ENCODE measurements at regions not wholly inside any gene's neighbourhood (a gene's known extent, or its start where the extent isn't known, plus 50 kb on each side); places are given as distances from the start of the nearest gene placed in this dataset.

DNA sequence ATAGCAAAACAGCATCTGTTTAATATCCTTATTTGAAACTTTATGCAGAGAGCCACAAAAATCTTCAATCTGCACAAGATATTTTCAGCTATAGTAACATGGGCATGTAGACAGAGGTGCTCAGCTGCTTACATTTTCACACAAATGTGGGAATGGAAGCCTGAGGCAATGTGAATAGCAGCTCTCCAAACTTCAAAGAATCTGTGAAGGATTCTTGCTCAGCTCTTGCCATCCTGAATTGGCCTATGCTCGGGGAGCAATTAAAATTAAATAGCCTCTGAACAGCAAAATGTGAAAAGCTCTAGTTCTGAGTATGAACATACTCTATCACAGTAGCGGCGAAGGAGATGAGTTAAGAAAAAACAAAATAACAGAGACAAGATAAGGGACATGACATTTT is 1523.8 kb downstream of the PCDH7 start:
- Histone ChIP-seq H3K9ac (ENCODE audit: low read length) (no peak overlapping the region), H3K9me3 (ENCODE audit: control insufficient read depth in 1 of 2, insufficient read depth in 1 of 2, low read depth in 1 of 2, low read length in 2 of 2) (no peaks in the 10 kb centered on the region), H3K4me2 (ENCODE audit: low read length) (no peak overlapping the region), H3K79me2 (ENCODE audit: insufficient read depth, low read length) (no peaks in the 10 kb centered on the region), H3K9me2 (ENCODE audit: insufficient read depth) (no peaks in the 10 kb centered on the region), H3K36me3 (ENCODE audit: control insufficient read depth in 1 of 2, insufficient read depth in 2 of 2, low read length in 2 of 2) (no peaks in the 10 kb centered on the region), H4K20me1 (ENCODE audit: insufficient read depth) (no peaks in the 10 kb centered on the region; the same call in 1 of the 2 replicates), H3K4me3 (replicated peaks in 1 of 2; ENCODE audit: low read depth in 1 of 2, low read length in 2 of 2) (no peak overlapping the region), H3K27me3 (ENCODE audit: insufficient read depth, low read length) (no peaks in the 10 kb centered on the region), H3K4me1 (ENCODE audit: control insufficient read depth in 1 of 2, insufficient read depth in 2 of 2, low read length in 2 of 2) (no peaks in the 10 kb centered on the region), H3K27ac (ENCODE audit: low read depth, low read length) (no peak overlapping the region), H2AFZ (ENCODE audit: low read depth, low read length, poor library complexity, severe bottlenecking) (no peak overlapping the region)
- ATAC-seq: no peak
- ChIA-PET RAD21 (ENCODE audit: low non-redundant PET in 1 of 2, low total read pairs in 2 of 2, uncharacterized antibody in 2 of 2, unreplicated experiment in 2 of 2) (no interaction called here), CTCF (no interaction called here), POLR2A (no interaction called here)
- no peak for TF ChIP-seq SRF (IDR thresholded peaks at IDR 0.05; ENCODE audit: low read depth)
- DNase-seq (ENCODE audit: low read depth, low spot score): no peak
- BruUV-seq (replicated peaks): no TSS peak
- intact Hi-C loops (cut with micrococcal nuclease): no loop called here

DNA sequence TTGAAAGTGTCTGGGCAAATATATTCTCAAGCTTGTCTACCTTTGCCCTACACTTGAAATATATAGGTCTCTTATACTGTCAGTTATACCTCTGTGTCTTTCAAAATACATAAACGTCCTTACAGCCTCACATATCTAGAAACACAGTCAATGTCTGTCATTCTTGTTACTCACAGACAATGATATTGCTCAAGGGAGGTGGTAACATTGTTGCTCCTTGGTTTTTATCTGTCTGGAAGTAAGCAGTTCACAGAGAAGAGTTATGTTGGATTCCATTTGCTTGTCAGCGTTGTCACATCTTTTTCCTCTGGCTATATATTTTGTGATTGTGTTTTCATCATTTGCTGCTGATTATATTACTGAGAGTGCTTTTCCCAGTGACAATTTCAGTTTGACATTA is 1528.9 kb downstream of the PCDH7 start:
- Histone ChIP-seq H3K9ac (ENCODE audit: low read length) (no peak overlapping the region), H3K27ac (ENCODE audit: low read depth, low read length) (no peak overlapping the region), H3K4me1 (ENCODE audit: control insufficient read depth in 1 of 2, insufficient read depth in 2 of 2, low read length in 2 of 2) (no peaks in the 10 kb centered on the region), H3K4me2 (ENCODE audit: low read length) (no peak overlapping the region), H3K27me3 (ENCODE audit: insufficient read depth, low read length) (no peaks in the 10 kb centered on the region), H3K9me3 (ENCODE audit: control insufficient read depth in 1 of 2, insufficient read depth in 1 of 2, low read depth in 1 of 2, low read length in 2 of 2) (no peaks in the 10 kb centered on the region), H2AFZ (ENCODE audit: low read depth, low read length, poor library complexity, severe bottlenecking) (no peak overlapping the region), H4K20me1 (ENCODE audit: insufficient read depth) (no peaks in the 10 kb centered on the region), H3K9me2 (ENCODE audit: insufficient read depth) (no peaks in the 10 kb centered on the region), H3K36me3 (ENCODE audit: control insufficient read depth in 1 of 2, insufficient read depth in 2 of 2, low read length in 2 of 2) (no peaks in the 10 kb centered on the region), H3K4me3 (replicated peaks in 1 of 2; ENCODE audit: low read depth in 1 of 2, low read length in 2 of 2) (no peak overlapping the region), H3K79me2 (ENCODE audit: insufficient read depth, low read length) (no peaks in the 10 kb centered on the region)
- no TSS peak for BruUV-seq (replicated peaks)
- ChIA-PET POLR2A (no interaction called here), CTCF (no interaction called here), RAD21 (ENCODE audit: low non-redundant PET in 1 of 2, low total read pairs in 2 of 2, uncharacterized antibody in 2 of 2, unreplicated experiment in 2 of 2) (no interaction called here)
- DNase-seq (ENCODE audit: low read depth, low spot score) (no peak), ATAC-seq (no peak)
- intact Hi-C loops (cut with micrococcal nuclease): no loop called here
- TF ChIP-seq, protein P1, sequence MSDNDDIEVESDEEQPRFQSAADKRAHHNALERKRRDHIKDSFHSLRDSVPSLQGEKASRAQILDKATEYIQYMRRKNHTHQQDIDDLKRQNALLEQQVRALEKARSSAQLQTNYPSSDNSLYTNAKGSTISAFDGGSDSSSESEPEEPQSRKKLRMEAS (IDR thresholded peaks at IDR 0.05): no peak
- no peak for TF ChIP-seq JUND (IDR thresholded peaks at IDR 0.05)
- TF ChIP-seq YY1 (IDR thresholded peaks at IDR 0.05; ENCODE audit: extremely low read depth, insufficient replicate concordance, low read depth, low read length): no peak
- TF ChIP-seq, protein P2, sequence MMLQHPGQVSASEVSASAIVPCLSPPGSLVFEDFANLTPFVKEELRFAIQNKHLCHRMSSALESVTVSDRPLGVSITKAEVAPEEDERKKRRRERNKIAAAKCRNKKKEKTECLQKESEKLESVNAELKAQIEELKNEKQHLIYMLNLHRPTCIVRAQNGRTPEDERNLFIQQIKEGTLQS (IDR thresholded peaks at IDR 0.05): no peak
- TF ChIP-seq SP1 (IDR thresholded peaks at IDR 0.05; ENCODE audit: low read depth): no peak
- no peak for TF ChIP-seq POLR2A (IDR thresholded peaks at IDR 0.05; ENCODE audit: borderline replicate concordance, extremely low read depth, insufficient read depth, insufficient read length)
- no peak for TF ChIP-seq TCF7L2 (IDR thresholded peaks at IDR 0.05; ENCODE audit: borderline replicate concordance, extremely low read depth, insufficient read depth, insufficient read length)
- no peak for TF ChIP-seq EZH2 (IDR thresholded peaks at IDR 0.05)
- no peak for TF ChIP-seq POLR2AphosphoS5 (IDR thresholded peaks at IDR 0.05; ENCODE audit: low read depth, low read length)
- TF ChIP-seq, protein P3, sequence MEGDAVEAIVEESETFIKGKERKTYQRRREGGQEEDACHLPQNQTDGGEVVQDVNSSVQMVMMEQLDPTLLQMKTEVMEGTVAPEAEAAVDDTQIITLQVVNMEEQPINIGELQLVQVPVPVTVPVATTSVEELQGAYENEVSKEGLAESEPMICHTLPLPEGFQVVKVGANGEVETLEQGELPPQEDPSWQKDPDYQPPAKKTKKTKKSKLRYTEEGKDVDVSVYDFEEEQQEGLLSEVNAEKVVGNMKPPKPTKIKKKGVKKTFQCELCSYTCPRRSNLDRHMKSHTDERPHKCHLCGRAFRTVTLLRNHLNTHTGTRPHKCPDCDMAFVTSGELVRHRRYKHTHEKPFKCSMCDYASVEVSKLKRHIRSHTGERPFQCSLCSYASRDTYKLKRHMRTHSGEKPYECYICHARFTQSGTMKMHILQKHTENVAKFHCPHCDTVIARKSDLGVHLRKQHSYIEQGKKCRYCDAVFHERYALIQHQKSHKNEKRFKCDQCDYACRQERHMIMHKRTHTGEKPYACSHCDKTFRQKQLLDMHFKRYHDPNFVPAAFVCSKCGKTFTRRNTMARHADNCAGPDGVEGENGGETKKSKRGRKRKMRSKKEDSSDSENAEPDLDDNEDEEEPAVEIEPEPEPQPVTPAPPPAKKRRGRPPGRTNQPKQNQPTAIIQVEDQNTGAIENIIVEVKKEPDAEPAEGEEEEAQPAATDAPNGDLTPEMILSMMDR (IDR thresholded peaks at IDR 0.05 in 2 of 3, conservative IDR thresholded peaks at IDR 0.05 in 1 of 3; ENCODE audit: borderline replicate concordance in 1 of 3, insufficient read depth in 1 of 3, low read depth in 2 of 3, low read length in 2 of 3): no peak

Data from HCT116 (cell line).